ENCODE measurements at regions not wholly inside any gene's neighbourhood (a gene's known extent, or its start where the extent isn't known, plus 50 kb on each side); places are given as distances from the start of the nearest gene placed in this dataset.
"Not testable (repeated sequence)": the region's sequence is repeated elsewhere in the genome, so short reads cannot be mapped to it uniquely, and the experiment has no call there.

DNA sequence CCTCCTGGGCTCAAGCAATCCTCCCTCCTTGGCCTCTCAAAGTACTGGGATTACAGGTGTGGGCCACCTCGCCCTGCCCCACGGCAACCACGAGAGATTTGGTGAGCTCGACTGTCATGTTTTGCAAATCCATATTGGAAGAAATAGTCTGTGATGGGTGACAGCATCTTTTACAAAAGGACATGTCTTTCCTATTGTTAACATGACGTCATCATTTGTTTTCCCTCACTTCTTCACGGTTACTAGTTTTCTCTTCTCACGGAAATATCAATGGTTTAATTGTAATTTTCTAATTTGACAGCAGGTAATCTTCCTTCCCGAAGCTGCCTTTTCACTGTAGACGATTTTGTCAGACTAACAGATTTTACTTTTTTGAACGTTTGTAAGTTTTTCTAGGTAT, 110.8 kb upstream of the GREM2 start:
- no peak for TF ChIP-seq CTCF (conservative IDR thresholded peaks at IDR 0.05)
- H3K27ac ChIP-seq: no peak overlapping the region

DNA sequence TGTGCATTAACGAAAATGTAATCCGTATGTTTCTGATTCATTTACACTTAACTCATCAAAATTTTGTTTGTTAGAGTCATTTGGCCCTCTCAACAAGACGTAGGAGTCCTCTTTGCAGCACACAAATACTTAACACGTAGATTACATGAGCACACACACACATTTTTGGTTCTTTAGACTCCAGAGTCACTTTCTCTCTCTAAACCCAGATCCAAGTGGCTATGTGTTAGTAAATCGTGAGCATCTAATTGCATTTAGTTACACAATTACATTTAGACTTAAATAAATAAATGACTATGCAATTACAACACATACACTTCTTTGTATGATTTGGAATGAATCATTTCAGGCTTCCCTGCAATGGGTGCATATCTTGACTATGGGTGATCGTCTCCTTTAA, 109.0 kb upstream of the GREM2 start:
- no peak overlapping the region for H3K27ac ChIP-seq
- no peak for TF ChIP-seq CTCF (conservative IDR thresholded peaks at IDR 0.05)

- no peak for TF ChIP-seq CTCF (conservative IDR thresholded peaks at IDR 0.05)
These were observed 108.2 kb upstream of the GREM2 start for GRCh38 chr1:240719953-240720700.

GRCh38 chr1:240716538-240716937, 104.6 kb upstream of the GREM2 start:
- H3K27ac ChIP-seq: not testable (repeated sequence)

More at GRCh38 chr1:240719953-240720700, 108.2 kb upstream of the GREM2 start:
- no peak overlapping the region for H3K27ac ChIP-seq

DNA sequence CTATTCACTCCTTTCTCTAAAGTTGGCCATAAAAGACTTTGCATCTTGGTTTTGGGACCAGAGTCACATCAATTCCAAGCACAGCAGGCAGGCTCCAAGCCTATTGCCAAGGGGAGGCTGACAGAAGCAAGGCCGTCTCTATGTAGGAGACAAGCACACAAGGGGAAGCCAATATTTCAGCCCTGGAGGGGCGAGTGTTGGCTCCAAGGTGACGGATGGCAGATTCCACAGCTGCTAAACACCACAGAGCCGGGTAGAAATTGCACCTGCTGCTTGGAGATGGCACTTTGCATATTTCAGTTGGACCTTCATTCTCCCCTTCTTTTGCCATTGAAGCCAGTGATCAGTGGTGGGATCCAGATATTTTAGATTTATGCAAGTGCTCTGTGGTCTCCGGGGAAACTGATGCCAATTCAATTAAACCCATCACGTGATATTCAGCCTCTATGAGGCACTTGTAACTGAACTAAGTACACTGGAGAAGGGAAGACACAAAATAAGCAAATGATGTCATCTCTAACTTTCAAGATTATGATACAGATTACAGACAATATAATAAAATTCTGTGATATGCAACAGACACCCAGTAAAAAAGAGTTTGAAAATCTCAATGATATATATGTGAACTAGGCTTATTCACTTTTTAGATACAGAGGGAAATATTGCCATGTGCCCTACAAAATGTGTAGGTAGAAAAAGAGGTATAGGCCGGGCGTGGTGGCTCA, 102.8 kb upstream of the GREM2 start:
- H3K27ac ChIP-seq: no peak overlapping the region
- no peak for TF ChIP-seq CTCF (conservative IDR thresholded peaks at IDR 0.05)

DNA sequence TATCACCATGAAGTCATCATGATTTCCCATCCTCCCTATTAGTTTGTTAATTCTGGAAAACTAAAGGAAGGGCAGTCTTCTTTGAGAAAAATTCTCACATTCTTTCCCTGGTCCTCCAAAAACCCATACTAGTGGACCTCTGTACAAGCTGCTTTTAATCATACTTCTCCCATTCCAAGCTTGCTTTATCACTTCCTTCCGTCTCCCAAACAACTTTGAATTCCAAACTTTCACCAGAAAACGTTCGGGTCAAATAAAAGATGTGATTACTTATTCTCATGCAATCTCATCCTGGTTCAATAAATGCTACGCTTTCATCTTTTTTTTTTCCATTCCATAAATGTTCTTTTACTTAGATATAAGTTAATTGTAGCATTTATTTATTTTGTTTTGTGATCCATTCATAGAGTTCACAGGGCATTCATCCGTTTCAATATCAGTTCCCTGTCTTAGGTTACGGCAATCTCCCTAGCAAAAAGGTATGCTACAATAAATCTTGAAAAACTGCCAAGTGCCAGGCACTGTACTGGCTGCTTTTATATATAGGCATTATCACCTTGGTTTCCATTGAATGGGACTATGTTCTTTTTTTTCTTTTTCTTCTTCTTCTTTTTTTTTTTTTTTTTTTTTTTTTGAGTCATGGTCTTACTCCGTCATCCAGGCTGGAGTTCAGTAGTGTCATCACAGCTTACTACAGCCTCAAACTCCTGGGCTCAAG, 100.2 kb upstream of the GREM2 start:
- H3K27ac ChIP-seq: no peak overlapping the region

GRCh38 chr1:240711020-240711419, 99.1 kb upstream of the GREM2 start:
- TF ChIP-seq CTCF (conservative IDR thresholded peaks at IDR 0.05): no peak

More for the DNA sequence above, 100.2 kb upstream of the GREM2 start:
- TF ChIP-seq CTCF (conservative IDR thresholded peaks at IDR 0.05): no peak

More at GRCh38 chr1:240711020-240711419, 99.1 kb upstream of the GREM2 start:
- H3K27ac ChIP-seq: no peak overlapping the region

All from VCaP (cell line).